Amniotic epithelial cell (primary cell): ENCODE measurements at regions not wholly inside any gene's neighbourhood (a gene's known extent, or its start where the extent isn't known, plus 50 kb on each side); places are given as distances from the start of the nearest gene placed in this dataset.
"Not testable (repeated sequence)": the region's sequence is repeated elsewhere in the genome, so short reads cannot be mapped to it uniquely, and the experiment has no call there.

Experiments used
- DNase-seq: peaks from one replicate; pipeline ENCODE4 v3.0.0-alpha.2; 2010; ENCODE audit warnings: low read depth

DNA sequence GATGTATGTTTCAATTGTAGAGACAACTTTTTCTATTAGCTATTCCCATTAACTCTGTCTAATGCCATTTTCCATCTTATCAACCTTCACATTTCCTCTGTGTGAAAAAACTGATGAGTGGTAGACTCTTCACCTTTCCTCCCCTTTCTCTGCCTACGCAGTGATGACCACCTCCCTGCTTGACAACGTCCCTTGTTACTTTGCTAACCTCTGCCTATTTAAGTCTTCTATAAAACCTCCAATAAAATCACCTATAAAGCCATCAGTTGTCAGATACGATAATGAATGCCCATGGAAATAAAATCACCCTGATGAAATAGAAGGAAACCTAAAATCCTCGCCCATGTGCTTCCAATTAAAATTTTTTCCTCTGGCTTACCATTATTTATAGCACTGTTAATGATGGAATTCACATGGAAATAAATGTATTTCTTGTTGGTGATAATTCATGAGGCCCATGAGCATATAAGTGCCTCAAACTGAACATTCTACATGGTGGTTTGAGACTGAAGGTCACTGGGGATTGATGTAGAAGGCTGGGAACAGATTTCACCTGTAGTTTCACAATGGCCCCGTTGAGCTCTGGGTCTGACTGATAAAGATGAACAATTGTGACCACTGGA, 1454.0 kb upstream of the SEL1L start:
- no peak for DNase-seq

- not testable (repeated sequence) for DNase-seq
These were observed 1460.9 kb upstream of the SEL1L start for GRCh38 chr14:82994547-82994946.

DNA sequence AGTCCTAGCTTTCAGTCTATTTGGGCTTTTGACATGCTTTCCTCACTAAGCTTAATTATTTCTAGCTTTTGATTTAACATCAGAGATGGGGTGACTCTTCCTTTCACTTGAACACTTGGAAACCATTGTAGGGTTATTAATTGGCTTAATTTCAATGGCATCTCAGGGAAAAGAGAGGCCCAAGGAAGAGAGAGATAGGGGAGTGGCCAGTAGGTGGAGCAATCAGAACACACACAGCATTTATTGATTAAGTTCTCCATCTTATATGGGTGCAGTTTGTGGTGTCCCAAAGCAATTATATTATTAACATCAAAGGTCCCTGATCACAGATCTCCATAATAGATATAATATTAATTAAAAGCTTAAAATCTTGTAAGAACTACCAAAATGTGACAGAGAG, 1466.1 kb upstream of the SEL1L start:
- DNase-seq: no peak

DNA sequence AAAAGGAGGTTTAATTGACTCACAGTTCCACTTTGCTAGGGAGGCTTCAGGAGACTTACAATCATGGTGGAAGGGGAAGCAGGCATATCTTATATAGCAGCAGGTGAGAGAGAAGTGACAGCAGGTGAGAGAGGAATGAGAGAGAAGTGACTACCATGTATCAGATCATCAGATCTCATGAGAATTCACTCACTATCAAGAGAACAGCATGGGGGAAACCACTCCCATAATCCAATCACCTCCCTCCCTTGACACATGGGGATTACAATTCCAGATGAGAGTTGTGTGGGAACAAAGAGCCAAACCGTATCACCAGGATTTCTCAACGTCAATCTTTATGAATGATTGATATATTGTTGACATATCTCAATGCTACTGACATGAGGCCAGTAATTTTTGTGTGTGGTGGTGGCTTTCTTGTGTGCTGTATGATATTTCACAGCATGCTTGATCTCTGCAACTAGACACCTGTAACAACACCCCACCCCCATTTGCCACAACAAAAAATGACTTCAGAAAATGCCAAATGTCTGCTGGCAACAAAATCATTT, 1470.9 kb upstream of the SEL1L start:
- DNase-seq: no peak

DNA sequence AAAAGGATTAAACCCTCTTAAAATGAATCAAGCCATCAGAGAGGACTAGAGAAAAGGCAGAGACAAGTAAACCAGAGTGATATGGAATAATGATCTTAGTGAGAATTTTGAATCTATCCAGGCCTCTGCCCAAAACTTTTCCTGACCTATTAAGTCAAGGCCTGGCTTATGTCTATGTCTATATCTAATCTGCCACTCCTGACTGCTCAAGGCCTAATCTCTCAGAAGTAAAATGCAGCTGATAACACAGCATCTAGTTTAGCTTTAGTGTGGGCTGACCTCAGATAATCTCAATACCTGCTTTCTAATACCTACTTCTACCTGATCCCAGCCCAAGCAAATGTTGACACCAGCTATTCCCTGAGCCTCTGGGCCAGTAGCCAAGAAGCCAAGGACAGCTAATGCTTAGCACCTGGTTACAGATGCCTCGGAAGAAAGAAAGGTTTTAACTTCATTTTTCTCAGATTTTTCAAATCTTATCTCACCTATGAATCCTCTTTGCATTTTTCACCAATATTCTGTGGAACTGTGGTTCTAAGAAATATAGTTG, 1472.5 kb upstream of the SEL1L start:
- peak; percentile 29 for DNase-seq

DNA sequence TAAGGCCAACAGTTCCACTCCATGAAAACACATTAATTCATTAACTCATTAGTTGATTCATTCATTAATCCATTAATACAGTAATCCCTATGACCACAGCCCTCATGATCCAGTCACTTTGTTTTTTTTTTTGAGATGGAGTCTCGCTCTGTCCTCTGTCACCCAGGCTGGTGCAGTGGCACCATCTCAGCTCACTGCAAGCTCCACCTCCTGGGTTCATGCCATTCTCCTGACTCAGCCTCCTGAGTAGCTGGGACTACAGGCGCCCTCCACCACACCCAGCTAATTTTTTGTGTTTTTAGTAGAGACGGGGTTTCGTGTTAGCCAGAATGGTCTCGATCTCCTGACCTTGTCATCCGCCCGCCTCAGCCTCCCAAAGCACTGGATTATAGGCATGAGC, 1473.4 kb upstream of the SEL1L start:
- not testable (repeated sequence) for DNase-seq

GRCh38 chr14:83007641-83008225, 1474.1 kb upstream of the SEL1L start:
- no peak for DNase-seq

- no peak for DNase-seq
These were observed 1483.6 kb upstream of the SEL1L start for GRCh38 chr14:83017296-83017695.

GRCh38 chr14:83019744-83020414, 1486.2 kb upstream of the SEL1L start:
- no peak for DNase-seq

DNA sequence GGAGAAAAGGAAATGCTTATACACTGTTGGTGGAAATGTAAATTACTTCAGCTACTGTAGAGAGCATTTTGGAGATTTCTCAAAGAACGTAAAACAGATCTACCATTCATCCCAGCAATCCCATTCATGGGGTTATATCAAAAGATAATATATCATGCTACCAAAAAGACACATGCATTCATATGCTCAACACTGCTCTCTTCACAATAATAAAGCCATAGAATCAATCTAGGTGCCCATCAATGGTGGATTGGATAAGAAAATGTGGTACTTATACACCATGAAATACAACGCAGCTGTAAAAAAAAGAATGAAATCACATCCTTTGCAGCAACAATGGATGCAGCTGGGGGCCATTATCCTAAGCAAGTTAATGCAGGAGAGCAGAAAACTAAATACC, 1487.7 kb upstream of the SEL1L start:
- DNase-seq: no peak

DNA sequence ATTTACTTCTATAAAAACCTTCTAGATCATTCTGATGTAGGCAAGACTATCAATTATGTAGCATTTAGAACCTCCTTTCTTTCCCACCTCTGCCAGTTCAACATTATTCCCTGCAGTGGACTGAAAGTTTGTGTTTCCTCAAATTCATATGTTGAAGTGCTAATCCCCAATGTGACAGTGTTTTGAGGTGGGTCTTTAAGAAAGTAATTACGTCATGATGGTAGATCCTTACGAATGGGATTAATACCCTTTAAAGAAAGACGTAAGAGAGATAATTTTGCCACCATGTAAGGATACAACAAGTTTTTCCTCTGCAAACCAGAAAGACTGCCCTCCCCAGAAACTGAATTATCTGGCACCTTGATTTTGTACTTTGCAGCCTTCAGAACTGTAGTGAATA, 1489.7 kb upstream of the SEL1L start:
- no peak for DNase-seq

DNA sequence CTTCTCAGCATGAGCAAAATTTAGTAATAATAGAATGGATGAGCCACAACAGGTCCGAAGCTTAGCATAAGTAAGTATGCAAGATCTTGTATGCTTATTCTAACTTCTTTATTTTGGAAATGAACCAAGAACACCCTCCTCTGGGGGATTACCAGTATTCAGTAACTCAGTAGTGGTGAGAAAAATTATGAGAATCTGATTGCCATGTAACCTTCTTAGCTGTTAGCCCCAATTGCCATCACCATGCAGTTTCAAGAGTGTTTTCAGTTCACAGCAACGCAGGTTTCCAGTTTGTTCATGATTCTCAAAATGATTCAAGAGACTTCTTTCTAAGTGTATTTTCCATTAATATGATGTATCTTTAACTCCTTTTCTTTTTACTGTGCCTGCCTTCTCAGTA, 1507.6 kb upstream of the SEL1L start:
- no peak for DNase-seq

GRCh38 chr14:83042858-83043257, 1509.2 kb upstream of the SEL1L start:
- no peak for DNase-seq

DNA sequence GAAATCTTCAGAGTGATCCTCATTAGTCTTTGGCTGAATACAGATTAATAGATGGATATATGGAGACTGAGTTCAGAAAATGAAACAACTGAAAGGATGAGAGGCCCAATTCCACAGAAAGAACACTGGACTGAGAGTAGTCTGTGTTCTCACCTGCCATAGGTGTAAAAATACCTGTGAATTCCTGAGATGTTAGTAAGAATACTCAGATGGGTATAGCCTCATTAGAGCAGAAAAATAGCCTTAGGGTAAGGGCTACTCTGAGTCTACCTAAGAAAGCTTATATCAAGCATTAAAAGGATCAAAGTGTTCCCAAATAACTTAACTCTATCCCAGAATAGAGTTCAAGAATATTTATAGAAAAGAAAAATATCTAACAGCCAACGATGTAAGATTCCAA, 1510.3 kb upstream of the SEL1L start:
- no peak for DNase-seq

GRCh38 chr14:83047059-83047830, 1513.6 kb upstream of the SEL1L start:
- DNase-seq: peak; percentile 32

DNA sequence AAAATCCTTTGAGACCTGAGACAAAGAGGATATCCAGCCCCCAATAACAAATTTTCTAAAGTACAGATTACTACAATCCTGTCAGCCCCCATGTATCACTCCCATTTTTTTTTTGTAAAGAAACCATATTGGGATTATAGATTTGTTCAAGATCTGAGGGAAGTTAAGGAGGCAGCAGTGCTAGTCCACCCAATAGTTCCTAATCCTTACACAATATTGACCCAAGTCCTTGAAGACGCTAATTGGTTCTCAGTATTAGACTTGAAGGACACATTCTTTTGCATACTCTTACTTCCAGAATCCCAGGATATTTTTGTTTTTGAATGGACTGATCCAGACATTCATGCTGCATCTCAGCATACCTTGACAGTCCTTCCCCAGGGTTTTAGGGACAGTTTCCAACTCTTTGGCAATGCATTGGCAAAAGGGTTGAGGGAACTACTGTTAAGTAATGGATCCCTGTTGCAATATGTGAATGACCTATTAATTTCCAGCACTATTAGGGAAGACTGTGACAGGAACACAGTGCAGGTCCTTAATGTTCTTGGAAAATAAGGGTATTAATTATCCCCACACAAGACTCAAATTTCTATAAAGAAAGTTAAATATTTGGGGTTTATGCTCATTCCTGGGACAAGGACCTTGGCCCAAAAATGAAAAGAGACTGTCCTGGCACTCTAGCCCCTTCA, 1519.5 kb upstream of the SEL1L start:
- no peak for DNase-seq

- no peak for DNase-seq
These were observed 1524.4 kb upstream of the SEL1L start for GRCh38 chr14:83058068-83058467.

DNA sequence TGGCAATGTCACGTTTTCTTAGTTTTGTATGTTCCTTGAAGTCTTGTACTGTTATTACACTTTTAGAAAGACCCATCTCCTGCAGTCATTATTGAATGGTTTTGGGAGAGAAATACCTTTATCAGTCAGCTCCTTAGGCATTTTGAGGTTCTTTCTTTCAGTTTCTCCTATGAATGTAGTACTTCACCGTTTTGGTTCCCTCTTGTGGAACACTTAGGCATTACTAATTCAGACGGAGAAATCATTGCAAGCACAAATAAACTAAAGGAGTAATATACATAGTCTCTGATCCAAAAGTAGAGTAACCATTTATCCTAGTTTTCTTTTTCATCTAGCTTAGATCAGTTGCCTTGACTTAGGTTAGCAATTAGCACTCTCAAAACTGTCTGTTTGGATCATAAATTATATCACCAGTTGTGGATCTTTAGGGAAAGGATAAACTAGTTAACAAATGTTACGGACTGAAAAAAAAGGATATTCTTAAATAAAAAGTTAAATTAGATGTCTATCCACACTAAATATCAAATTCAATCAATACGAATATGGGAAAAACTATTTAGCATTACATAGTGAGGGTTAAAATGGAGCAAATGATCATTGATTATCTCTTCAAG, 1538.3 kb upstream of the SEL1L start:
- no peak for DNase-seq

DNA sequence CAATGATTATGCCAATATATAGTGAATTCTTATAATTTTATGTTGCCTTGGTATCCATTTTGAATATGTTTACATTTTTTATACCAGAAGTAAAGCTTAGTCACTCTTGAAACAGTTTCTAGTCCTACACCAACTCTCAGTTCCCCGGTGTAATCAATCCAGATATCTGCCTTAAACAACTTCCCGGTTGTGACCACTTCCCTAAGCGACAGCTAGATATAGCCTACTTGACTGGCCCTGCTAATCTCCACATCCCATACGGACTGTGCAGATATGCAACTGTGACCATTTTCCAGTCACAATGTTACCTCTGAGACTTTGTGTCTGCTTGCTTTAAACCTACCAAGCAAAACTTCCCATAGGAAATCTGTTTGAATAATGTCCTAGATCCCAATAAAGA, 1551.5 kb upstream of the SEL1L start:
- DNase-seq: no peak

GRCh38 chr14:83085725-83086124, 1552.1 kb upstream of the SEL1L start:
- no peak for DNase-seq
